ENCODE measurements at regions not wholly inside any gene's neighbourhood (a gene's known extent, or its start where the extent isn't known, plus 50 kb on each side); places are given as distances from the start of the nearest gene placed in this dataset.

DNA sequence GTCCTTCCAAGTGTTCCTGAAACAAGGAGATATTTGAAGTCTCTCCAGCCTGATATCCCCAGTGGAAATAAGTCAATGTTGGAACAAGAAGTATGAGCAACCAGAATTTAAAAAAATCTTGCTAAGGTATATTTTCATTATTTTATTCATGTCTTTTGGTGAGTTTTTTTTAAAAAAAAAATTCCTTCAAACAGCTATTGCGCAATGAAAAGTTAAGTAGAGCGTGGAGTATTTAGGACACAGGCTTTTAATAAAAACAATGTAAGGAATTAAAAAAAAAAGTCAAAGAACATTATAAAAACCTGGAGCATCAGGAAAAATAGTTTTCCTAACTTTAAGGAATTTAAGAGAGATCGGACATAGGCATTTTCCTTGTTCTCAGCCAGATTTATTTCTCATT is 940.4 kb downstream of the KCNJ2 start:
- TF ChIP-seq, protein P1, sequence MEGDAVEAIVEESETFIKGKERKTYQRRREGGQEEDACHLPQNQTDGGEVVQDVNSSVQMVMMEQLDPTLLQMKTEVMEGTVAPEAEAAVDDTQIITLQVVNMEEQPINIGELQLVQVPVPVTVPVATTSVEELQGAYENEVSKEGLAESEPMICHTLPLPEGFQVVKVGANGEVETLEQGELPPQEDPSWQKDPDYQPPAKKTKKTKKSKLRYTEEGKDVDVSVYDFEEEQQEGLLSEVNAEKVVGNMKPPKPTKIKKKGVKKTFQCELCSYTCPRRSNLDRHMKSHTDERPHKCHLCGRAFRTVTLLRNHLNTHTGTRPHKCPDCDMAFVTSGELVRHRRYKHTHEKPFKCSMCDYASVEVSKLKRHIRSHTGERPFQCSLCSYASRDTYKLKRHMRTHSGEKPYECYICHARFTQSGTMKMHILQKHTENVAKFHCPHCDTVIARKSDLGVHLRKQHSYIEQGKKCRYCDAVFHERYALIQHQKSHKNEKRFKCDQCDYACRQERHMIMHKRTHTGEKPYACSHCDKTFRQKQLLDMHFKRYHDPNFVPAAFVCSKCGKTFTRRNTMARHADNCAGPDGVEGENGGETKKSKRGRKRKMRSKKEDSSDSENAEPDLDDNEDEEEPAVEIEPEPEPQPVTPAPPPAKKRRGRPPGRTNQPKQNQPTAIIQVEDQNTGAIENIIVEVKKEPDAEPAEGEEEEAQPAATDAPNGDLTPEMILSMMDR (IDR thresholded peaks at IDR 0.05; ENCODE audit: poor library complexity) = no peak
- TF ChIP-seq EZH2phosphoT487 (IDR thresholded peaks at IDR 0.05; ENCODE audit: low read depth, severe bottlenecking, unreplicated experiment) = no peak

Measured in hepatocyte (in vitro differentiated cells).